Thymus (tissue), 11 donors: ENCODE measurements at regions not wholly inside any gene's neighbourhood (a gene's known extent, or its start where the extent isn't known, plus 50 kb on each side); places are given as distances from the start of the nearest gene placed in this dataset.
A peak's percentile ranks its signal among the peaks of the same experiment; 100 is the strongest.

Source experiments
- DNase-seq, 9 donors: peaks; one replicate each; pipeline ENCODE4 v3.0.0-alpha.2; 2013; ENCODE audit warnings: low spot score in 9 of 9, low read depth in 6 of 9, missing footprints in 1 of 9
- H3K27ac ChIP-seq, 2 donors: one replicate each; pipeline ENCODE4 v1.5.1; 2013; ENCODE audit warnings: control low read depth in 1 of 2, low read depth in 1 of 2, low read length in 1 of 2, mild to moderate bottlenecking in 1 of 2, moderate library complexity in 1 of 2
- H3K27me3 ChIP-seq, 2 donors: one replicate each; pipeline ENCODE4 v1.5.1; 2013; ENCODE audit warnings: low read length in 1 of 2; ENCODE audit not compliant: control insufficient read depth in 2 of 2, insufficient read depth in 1 of 2
- H3K36me3 ChIP-seq, 2 donors: one replicate each; pipeline ENCODE4 v1.5.1; 2013; ENCODE audit warnings: low read length in 1 of 2, mild to moderate bottlenecking in 1 of 2, moderate library complexity in 1 of 2; ENCODE audit not compliant: control insufficient read depth in 2 of 2, insufficient read depth in 2 of 2
- H3K4me1 ChIP-seq, 2 donors: one replicate each; pipeline ENCODE4 v1.5.1; 2013; ENCODE audit warnings: low read length in 2 of 2; ENCODE audit not compliant: control insufficient read depth in 2 of 2, insufficient read depth in 2 of 2
- H3K4me3 ChIP-seq, 2 donors: one replicate each; pipeline ENCODE4 v1.5.1; 2013; ENCODE audit warnings: low read length in 2 of 2, control low read depth in 1 of 2, mild to moderate bottlenecking in 1 of 2
- H3K9me3 ChIP-seq, 2 donors: one replicate each; pipeline ENCODE4 v1.5.1; 2013; ENCODE audit warnings: low read length in 1 of 2, mild to moderate bottlenecking in 1 of 2; ENCODE audit not compliant: control insufficient read depth in 2 of 2, insufficient read depth in 1 of 2
- WGBS: extraction: QIAGEN DNeasy Blood & Tissue Kit; methylation state at CpG from one replicate; pipeline ENCODE4 v1.1.7; 2013; 5-methylcytosine and 5-hydroxymethylcytosine counted together
- donor health status: healthy.

DNA sequence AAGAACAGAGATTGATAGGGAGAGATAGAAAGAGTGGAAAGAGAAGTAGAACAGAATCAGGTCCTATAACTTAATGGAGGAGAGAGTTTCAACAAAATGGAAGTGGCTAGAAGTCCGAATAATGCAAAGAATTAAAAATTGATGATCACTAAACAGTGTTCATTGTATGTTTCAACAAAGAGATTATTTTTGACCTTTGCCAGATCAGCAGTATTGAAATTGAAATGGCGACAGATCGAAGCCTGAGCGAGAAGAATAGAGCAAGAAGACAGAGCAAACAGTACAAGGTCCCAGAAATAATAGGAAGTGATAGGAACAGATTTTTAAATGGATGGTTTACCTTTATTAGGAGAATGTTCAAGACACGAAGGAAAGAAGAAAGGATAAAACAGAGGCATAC is 1012.8 kb upstream of the FBXO33 start:
- 95% methylated on average over 5 of the region's 5 CpGs for WGBS
- Histone ChIP-seq H3K4me1 (no peaks in the 10 kb centered on the region), H3K27ac (no peak overlapping the region), H3K9me3 (no peaks in the 10 kb centered on the region), H3K36me3 (no peaks in the 10 kb centered on the region), H3K27me3 (no peaks in the 10 kb centered on the region), H3K4me3 (no peak overlapping the region)
- DNase-seq, result no peak

DNA sequence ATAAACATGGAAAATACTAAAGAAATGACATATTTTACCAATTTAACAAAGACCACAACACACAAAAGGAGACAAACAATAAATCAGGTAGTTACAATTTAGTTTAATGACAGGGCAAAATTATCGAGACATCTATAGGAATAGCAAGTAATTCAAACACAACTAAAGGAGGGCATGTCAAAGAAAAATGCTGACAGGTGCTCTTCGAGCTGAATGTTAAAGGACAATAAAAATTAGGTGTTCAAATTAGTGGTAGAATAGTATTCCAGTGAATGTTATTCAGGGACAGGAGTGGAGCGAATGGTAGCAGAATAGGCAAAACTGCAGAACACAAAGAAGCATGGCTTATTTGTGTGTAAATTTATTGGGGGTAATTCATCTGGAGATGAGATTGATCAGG is 1004.3 kb upstream of the FBXO33 start:
- no peak overlapping the region for H3K4me3 ChIP-seq
- DNase-seq, result no peak
- 92% methylated on average over 3 of the region's 3 CpGs for WGBS

DNA sequence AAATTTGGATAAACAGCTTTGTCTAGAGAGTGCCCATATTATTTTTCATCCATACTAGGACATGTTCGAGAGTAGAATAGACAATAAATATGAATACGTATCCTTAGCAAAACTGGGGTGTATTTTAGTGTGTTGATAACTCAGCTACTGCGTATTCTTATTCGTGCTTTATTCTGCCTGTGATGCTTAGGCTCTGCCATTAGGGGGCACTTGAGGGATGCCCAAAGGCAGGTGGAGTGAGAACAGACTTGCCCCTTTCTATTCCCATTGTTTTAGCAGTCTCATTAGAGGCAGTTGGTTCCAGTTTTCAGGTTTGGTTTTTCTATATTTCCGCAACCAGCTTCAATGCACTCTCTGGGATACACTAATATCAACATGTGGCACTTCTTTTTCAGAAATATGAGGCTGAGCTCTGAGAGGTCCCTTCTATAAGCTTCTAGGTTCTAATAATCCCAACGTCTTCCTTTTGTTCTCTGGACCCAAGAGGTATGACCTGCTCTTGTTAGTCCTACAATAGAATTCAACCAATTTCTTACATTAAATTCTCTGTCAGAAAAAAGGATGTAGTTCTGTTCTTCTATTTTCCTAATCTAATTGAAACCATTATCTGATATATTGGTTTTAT is 985.7 kb upstream of the FBXO33 start:
- WGBS, result 52% methylated on average over 6 of the region's 6 CpGs
- no peaks in the 10 kb centered on the region for H3K27me3 ChIP-seq
- peak in 1 of 9 donors; percentile 1 for DNase-seq
- no peaks in the 10 kb centered on the region for H3K9me3 ChIP-seq
- no peaks in the 10 kb centered on the region for H3K4me1 ChIP-seq
- no peak overlapping the region for H3K27ac ChIP-seq
- no peaks in the 10 kb centered on the region for H3K36me3 ChIP-seq
- H3K4me3 ChIP-seq, result no peak overlapping the region

More for the DNA sequence above, 1004.3 kb upstream of the FBXO33 start:
- Histone ChIP-seq H3K4me1 (no peaks in the 10 kb centered on the region), H3K27me3 (no peaks in the 10 kb centered on the region), H3K36me3 (no peaks in the 10 kb centered on the region), H3K27ac (no peak overlapping the region), H3K9me3 (no peaks in the 10 kb centered on the region)

- no peaks in the 10 kb centered on the region for H3K36me3 ChIP-seq
- WGBS, result 87% methylated on average over 2 of the region's 2 CpGs
- H3K4me1 ChIP-seq, result no peaks in the 10 kb centered on the region
- H3K9me3 ChIP-seq, result no peaks in the 10 kb centered on the region
- no peak for DNase-seq
- no peak overlapping the region for H3K27ac ChIP-seq
- H3K4me3 ChIP-seq, result no peak overlapping the region
- H3K27me3 ChIP-seq, result no peaks in the 10 kb centered on the region
Observed at GRCh38 chr14:40416565-40416964, 984.3 kb upstream of the FBXO33 start.

- Histone ChIP-seq H3K27ac (no peak overlapping the region), H3K4me1 (no peaks in the 10 kb centered on the region), H3K36me3 (no peaks in the 10 kb centered on the region), H3K27me3 (no peaks in the 10 kb centered on the region), H3K9me3 (no peaks in the 10 kb centered on the region), H3K4me3 (no peak overlapping the region)
- no peak for DNase-seq
- WGBS, result 77% methylated on average over 2 of the region's 2 CpGs
Observed at GRCh38 chr14:40414386-40414785, 982.2 kb upstream of the FBXO33 start.

DNA sequence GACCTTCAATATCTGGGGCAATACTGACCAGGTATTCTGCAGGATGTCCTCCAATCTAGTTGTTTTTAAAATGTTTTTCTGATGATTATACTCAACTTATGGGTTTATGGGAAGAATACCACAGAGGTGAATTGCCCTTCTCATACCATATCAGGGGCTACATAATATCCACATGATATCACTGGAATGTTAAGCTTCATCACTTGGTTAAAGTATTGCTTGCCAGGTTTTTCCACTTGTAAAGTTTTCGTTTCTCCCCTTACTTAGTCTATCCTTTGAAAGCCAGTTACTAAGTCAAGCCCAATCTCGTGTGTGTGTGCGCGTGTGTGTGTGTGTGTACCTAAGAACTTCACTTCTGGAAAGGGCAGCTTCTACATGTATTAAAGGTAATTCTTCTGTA is 980.9 kb upstream of the FBXO33 start:
- Histone ChIP-seq H3K9me3 (peaks cover 0 to under 1% of the 10 kb centered on the region in 2 donors), H3K27me3 (no peaks in the 10 kb centered on the region), H3K4me1 (no peaks in the 10 kb centered on the region), H3K36me3 (no peaks in the 10 kb centered on the region), H3K4me3 (no peak overlapping the region), H3K27ac (no peak overlapping the region)
- DNase-seq, result no peak
- WGBS, result 76% methylated on average over 4 of the region's 4 CpGs

GRCh38 chr14:40410708-40411107 is 978.5 kb upstream of the FBXO33 start:
- H3K4me1 ChIP-seq, result no peaks in the 10 kb centered on the region
- H3K4me3 ChIP-seq, result no peak overlapping the region
- peaks cover 0 to 4% of the 10 kb centered on the region in 2 donors for H3K9me3 ChIP-seq
- no peak overlapping the region for H3K27ac ChIP-seq
- H3K27me3 ChIP-seq, result no peaks in the 10 kb centered on the region
- no peak for DNase-seq
- H3K36me3 ChIP-seq, result no peaks in the 10 kb centered on the region

GRCh38 chr14:40402957-40403356 is 970.7 kb upstream of the FBXO33 start:
- no peak overlapping the region for H3K4me3 ChIP-seq
- H3K9me3 ChIP-seq, result peaks cover 0 to 2% of the 10 kb centered on the region in 2 donors
- DNase-seq, result no peak

DNA sequence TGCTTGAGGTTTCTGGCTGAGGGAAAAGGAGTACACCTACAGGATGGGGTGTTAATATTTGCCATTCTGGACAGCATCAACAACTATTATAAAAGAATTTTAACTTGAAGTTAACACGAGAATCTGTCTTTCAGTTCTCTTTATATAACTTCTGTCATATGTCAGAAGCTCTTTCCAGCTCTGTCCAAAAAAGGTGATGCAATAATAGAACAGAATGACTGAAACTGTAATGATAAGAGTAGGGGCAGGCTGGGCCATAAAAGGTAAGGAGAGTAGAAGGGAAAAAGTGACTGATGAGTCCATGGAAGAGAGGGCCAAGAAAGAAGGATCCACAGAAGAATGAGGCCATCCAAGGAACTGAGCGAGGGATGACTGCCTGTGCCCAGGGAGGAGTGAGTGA is 966.7 kb upstream of the FBXO33 start:
- Histone ChIP-seq H3K27ac (no peak overlapping the region), H3K4me3 (no peak overlapping the region), H3K4me1 (no peaks in the 10 kb centered on the region), H3K9me3 (no peaks in the 10 kb centered on the region), H3K27me3 (no peaks in the 10 kb centered on the region), H3K36me3 (no peaks in the 10 kb centered on the region)
- no peak for DNase-seq
- WGBS, result 91% methylated on average over 2 of the region's 2 CpGs

More at GRCh38 chr14:40402957-40403356, 970.7 kb upstream of the FBXO33 start:
- Histone ChIP-seq H3K4me1 (no peaks in the 10 kb centered on the region), H3K36me3 (no peaks in the 10 kb centered on the region), H3K27me3 (no peaks in the 10 kb centered on the region), H3K27ac (no peak overlapping the region)
